Uterus (tissue), 2 donors: ENCODE measurements at regions not wholly inside any gene's neighbourhood (a gene's known extent, or its start where the extent isn't known, plus 50 kb on each side); places are given as distances from the start of the nearest gene placed in this dataset.

ENCODE experiments used
- CTCF ChIP-seq, 4 experiments: fragments of 200-600 bp in 2 of 4; fragments of 450-650 bp in 2 of 4; sonication (generic) in 2 of 4; IDR thresholded peaks; one replicate each; pipeline ENCODE4 v1.5.1; 2016 to 2019; ENCODE audit warnings: antibody characterized with exemption in 4 of 4, mild to moderate bottlenecking in 2 of 4, moderate library complexity in 1 of 4
- POLR2A ChIP-seq, 2 donors: fragments of 450-650 bp; IDR thresholded peaks; one replicate each; pipeline ENCODE4 v1.6.1; 2016; ENCODE audit warnings: antibody characterized with exemption in 2 of 2, mild to moderate bottlenecking in 1 of 2, moderate library complexity in 1 of 2

DNA sequence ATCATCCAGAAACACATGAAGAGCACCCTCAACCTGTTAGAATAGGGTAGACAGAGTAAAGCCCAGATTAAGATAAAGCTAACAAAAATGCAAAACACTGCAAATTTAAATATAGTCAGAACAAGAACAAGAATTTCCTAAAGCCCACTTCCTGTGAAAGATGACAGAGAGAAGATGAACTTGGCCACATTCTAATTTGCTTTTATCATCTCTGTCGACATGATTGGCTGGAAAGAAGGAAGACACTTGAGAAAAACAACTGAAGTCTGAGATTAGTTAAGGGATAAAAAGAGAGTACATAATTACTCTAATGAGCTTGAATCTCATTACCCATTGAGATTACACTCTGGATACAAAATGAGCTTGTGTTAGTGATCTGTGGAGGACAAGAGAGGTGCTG is 537.6 kb downstream of the KLF5 start:
- no peak for TF ChIP-seq CTCF (IDR thresholded peaks at IDR 0.05)
- TF ChIP-seq POLR2A (IDR thresholded peaks at IDR 0.05): no peak
